Keratinocyte (primary cell): ENCODE measurements at regions not wholly inside any gene's neighbourhood (a gene's known extent, or its start where the extent isn't known, plus 50 kb on each side); places are given as distances from the start of the nearest gene placed in this dataset.

ENCODE experiments used
- DNase-seq: peaks from one replicate; pipeline ENCODE4 v3.0.0-alpha.2; 2011; ENCODE audit warnings: low read depth, missing footprints, low spot score
- FAIRE-seq: peaks from 2 replicates; lab custom pipeline; 2011; peaks lifted over from hg19 to GRCh38; lab: Jason Lieb, UNC
- H2AFZ ChIP-seq: 2 replicates; pipeline ENCODE4 v1.6.0; 2012; ENCODE audit warnings: low read length, control low read depth, inconsistent platforms; ENCODE audit not compliant: control insufficient read depth
- H3K27ac ChIP-seq: 2 replicates; pipeline ENCODE4 v1.5.1; 2011; ENCODE audit warnings: low read length; ENCODE audit not compliant: control insufficient read depth, insufficient read depth
- H3K27me3 ChIP-seq: 3 replicates; pipeline ENCODE4 v1.6.0; 2011; ENCODE audit warnings: low read length; ENCODE audit not compliant: control insufficient read depth, insufficient read depth; ENCODE audit errors: extremely low read depth
- H3K36me3 ChIP-seq, 2 experiments: 2 replicates in 1 of 2; 3 replicates in 1 of 2; pipeline ENCODE4 v1.5.1; 2011; ENCODE audit warnings: low read length in 2 of 2, mild to moderate bottlenecking in 1 of 2; ENCODE audit not compliant: control insufficient read depth in 2 of 2, insufficient read depth in 2 of 2; ENCODE audit errors: extremely low read depth in 1 of 2
- H3K4me1 ChIP-seq: 3 replicates; pipeline ENCODE4 v1.5.1; 2011; ENCODE audit warnings: low read length; ENCODE audit not compliant: control insufficient read depth, insufficient read depth; ENCODE audit errors: extremely low read depth
- H3K4me2 ChIP-seq: 3 replicates; pipeline ENCODE4 v1.6.0; 2011; ENCODE audit warnings: low read depth, low read length; ENCODE audit not compliant: control insufficient read depth, insufficient read depth; ENCODE audit errors: extremely low read depth
- H3K4me3 ChIP-seq, 3 experiments: fragments of 200-600 bp in 1 of 3; sonication (generic) in 1 of 3; 2 replicates in 2 of 3; 3 replicates in 1 of 3; pipeline ENCODE4 v1.5.1; 2011 to 2016; ENCODE audit warnings: low read length in 3 of 3, mild to moderate bottlenecking in 3 of 3, control low read depth in 2 of 3, inconsistent platforms in 1 of 3, low read depth in 1 of 3, mixed read lengths in 1 of 3, mixed run types in 1 of 3, moderate library complexity in 1 of 3; ENCODE audit not compliant: control insufficient read depth in 2 of 3, insufficient read depth in 2 of 3; ENCODE audit errors: extremely low read depth in 1 of 3
- H3K79me2 ChIP-seq: 2 replicates; pipeline ENCODE4 v1.6.0; 2012; ENCODE audit warnings: low read length; ENCODE audit not compliant: control insufficient read depth, insufficient read depth
- H3K9ac ChIP-seq: 3 replicates; pipeline ENCODE4 v1.6.0; 2011; ENCODE audit warnings: low read length; ENCODE audit not compliant: control insufficient read depth, insufficient read depth; ENCODE audit errors: extremely low read depth
- H3K9me1 ChIP-seq: 3 replicates; pipeline ENCODE4 v1.6.0; 2011; ENCODE audit warnings: low read length; ENCODE audit not compliant: control insufficient read depth, insufficient read depth; ENCODE audit errors: extremely low read depth
- H3K9me3 ChIP-seq: 2 replicates; pipeline ENCODE4 v1.5.1; 2012; ENCODE audit warnings: low read depth, low read length; ENCODE audit not compliant: control insufficient read depth
- H4K20me1 ChIP-seq: 3 replicates; pipeline ENCODE4 v1.6.0; 2011; ENCODE audit warnings: low read length; ENCODE audit not compliant: control insufficient read depth, insufficient read depth; ENCODE audit errors: extremely low read depth
- CTCF ChIP-seq, 3 experiments: IDR thresholded peaks in 1 of 3; conservative IDR thresholded peaks in 1 of 3; optimal IDR thresholded peaks in 1 of 3; 2 replicates in 2 of 3; 3 replicates in 1 of 3; pipeline versions ENCODE3 to v1.5.1; 2011; ENCODE audit warnings: low read length in 3 of 3, mild to moderate bottlenecking in 3 of 3, moderate library complexity in 2 of 3, control low read depth in 1 of 3, inconsistent platforms in 1 of 3; ENCODE audit not compliant: insufficient read depth in 2 of 3; ENCODE audit errors: extremely low read depth in 1 of 3
- EZH2 ChIP-seq: IDR thresholded peaks from one replicate; pipeline ENCODE4 v1.6.1; 2012; ENCODE audit warnings: inconsistent platforms, mild to moderate bottlenecking, low read length, moderate library complexity
- dilution Hi-C: fragments of 300-500 bp; cut with MboI; formaldehyde crosslinking; loops from one replicate; pipeline ENCODE4 v1.7.0; 2020; ENCODE audit warnings: low sequenced_read_pairs; ENCODE audit not compliant: extremely low pct_ligation_motif_present

- TF ChIP-seq CTCF (optimal IDR thresholded peaks at IDR 0.05 in 1 of 3, IDR thresholded peaks at IDR 0.05 in 1 of 3, conservative IDR thresholded peaks at IDR 0.05 in 1 of 3; ENCODE audit: extremely low read depth in 1 of 3, insufficient read depth in 2 of 3, low read length in 3 of 3) = no peak
- no peak for TF ChIP-seq EZH2
- DNase-seq = no peak
- no peaks in the 10 kb centered on the region for H3K27me3 ChIP-seq
- H3K9ac ChIP-seq = no peak overlapping the region
- H3K9me3 ChIP-seq = peaks cover 4% of the 10 kb centered on the region
- H3K4me3 ChIP-seq = no peak overlapping the region
- no peaks in the 10 kb centered on the region for H3K4me1 ChIP-seq
- FAIRE-seq = no peak
- H3K79me2 ChIP-seq = no peaks in the 10 kb centered on the region
- no peak overlapping the region for H2AFZ ChIP-seq
- no peak overlapping the region for H3K4me2 ChIP-seq
- H3K27ac ChIP-seq = no peak overlapping the region
- dilution Hi-C loops = no loop called here
- H4K20me1 ChIP-seq = no peaks in the 10 kb centered on the region
- no peaks in the 10 kb centered on the region for H3K9me1 ChIP-seq
- no peaks in the 10 kb centered on the region for H3K36me3 ChIP-seq
Observed at GRCh38 chr19:28292822-28293500, 920.0 kb downstream of the UQCRFS1 start.

- H3K36me3 ChIP-seq = no peaks in the 10 kb centered on the region
- no peaks in the 10 kb centered on the region for H3K9me1 ChIP-seq
- H2AFZ ChIP-seq = no peak overlapping the region
- TF ChIP-seq CTCF (optimal IDR thresholded peaks at IDR 0.05 in 1 of 3, IDR thresholded peaks at IDR 0.05 in 1 of 3, conservative IDR thresholded peaks at IDR 0.05 in 1 of 3; ENCODE audit: extremely low read depth in 1 of 3, insufficient read depth in 2 of 3, low read length in 3 of 3) = no peak
- no peak for TF ChIP-seq EZH2
- no peaks in the 10 kb centered on the region for H3K27me3 ChIP-seq
- FAIRE-seq (no peak), DNase-seq (no peak)
- H3K79me2 ChIP-seq = no peaks in the 10 kb centered on the region
- H3K4me3 ChIP-seq = no peak overlapping the region
- no peaks in the 10 kb centered on the region for H4K20me1 ChIP-seq
- no peak overlapping the region for H3K4me2 ChIP-seq
- H3K27ac ChIP-seq = no peak overlapping the region
- no peaks in the 10 kb centered on the region for H3K4me1 ChIP-seq
- dilution Hi-C loops = no loop called here
- H3K9ac ChIP-seq = no peak overlapping the region
- H3K9me3 ChIP-seq = peaks cover 7% of the 10 kb centered on the region
Observed at GRCh38 chr19:28291874-28292273, 921.1 kb downstream of the UQCRFS1 start.
